HEK293T (cell line): ENCODE measurements at regions not wholly inside any gene's neighbourhood (a gene's known extent, or its start where the extent isn't known, plus 50 kb on each side); places are given as distances from the start of the nearest gene placed in this dataset.

Experiments
- ARNT ChIP-seq: fragments of 450-650 bp; IDR thresholded peaks from 2 replicates; pipeline ENCODE4 v1.6.1; 2017; ENCODE audit warnings: mild to moderate bottlenecking
- BHLHE40 ChIP-seq: fragments of 450-650 bp; IDR thresholded peaks from 2 replicates; pipeline ENCODE4 v1.6.1; 2016; ENCODE audit warnings: mild to moderate bottlenecking, moderate library complexity, borderline replicate concordance
- ELF4 ChIP-seq: fragments of 450-650 bp; IDR thresholded peaks from 2 replicates; pipeline ENCODE4 v1.6.1; 2017; ENCODE audit warnings: antibody characterized with exemption
- FOXA1 ChIP-seq: fragments of 450-650 bp; IDR thresholded peaks from 2 replicates; pipeline ENCODE4 v1.6.1; 2016; ENCODE audit warnings: mild to moderate bottlenecking
- FOXK2 ChIP-seq: fragments of 450-650 bp; IDR thresholded peaks from 2 replicates; pipeline ENCODE4 v1.6.1; 2016; ENCODE audit warnings: mild to moderate bottlenecking
- HDGF ChIP-seq: fragments of 450-650 bp; IDR thresholded peaks from 2 replicates; pipeline ENCODE4 v1.6.1; 2017; ENCODE audit warnings: antibody characterized with exemption, borderline replicate concordance
- LEF1 ChIP-seq: fragments of 450-650 bp; IDR thresholded peaks from 2 replicates; pipeline ENCODE4 v1.6.1; 2017; ENCODE audit warnings: mild to moderate bottlenecking, borderline replicate concordance
- NFRKB ChIP-seq: fragments of 450-650 bp; IDR thresholded peaks from 2 replicates; pipeline ENCODE4 v1.6.1; 2016; ENCODE audit warnings: mild to moderate bottlenecking, moderate library complexity
- SP1 ChIP-seq: fragments of 450-650 bp; IDR thresholded peaks from 2 replicates; pipeline ENCODE4 v1.6.1; 2017
- SUZ12 ChIP-seq: fragments of 450-650 bp; IDR thresholded peaks from 2 replicates; pipeline ENCODE4 v1.6.1; 2016; ENCODE audit warnings: mild to moderate bottlenecking
- ZNF384 ChIP-seq: fragments of 450-650 bp; IDR thresholded peaks from 2 replicates; pipeline ENCODE4 v1.6.1; 2016
- TF ChIP-seq, protein P1 (sequence below): fragments of 450-650 bp; IDR thresholded peaks from 2 replicates; pipeline ENCODE4 v1.6.1; 2016

DNA sequence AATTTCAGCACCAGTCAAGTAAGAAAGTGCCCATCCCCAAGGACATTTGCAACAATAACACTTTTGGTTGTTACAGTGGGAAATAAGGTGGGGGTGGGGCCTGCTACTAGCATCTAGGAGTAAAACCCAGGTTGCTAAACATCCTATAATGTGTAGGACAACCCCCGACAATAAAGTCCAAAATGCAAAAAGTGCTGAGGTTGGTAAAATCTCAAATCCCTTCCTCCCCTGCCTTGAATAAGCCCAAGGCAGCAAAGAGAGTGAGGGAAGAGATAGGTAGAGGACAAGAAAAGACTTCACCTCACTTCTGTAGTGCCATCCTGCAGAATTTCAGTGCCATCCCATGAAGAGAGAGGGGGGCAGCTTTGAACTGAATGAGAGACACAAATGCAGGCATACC lies 117.5 kb upstream of the NIPBL start:
- no peak for TF ChIP-seq FOXA1
- TF ChIP-seq NFRKB: no peak
- TF ChIP-seq SUZ12: no peak
- TF ChIP-seq SP1: no peak
- no peak for TF ChIP-seq HDGF
- no peak for TF ChIP-seq BHLHE40
- TF ChIP-seq ELF4: no peak
- TF ChIP-seq FOXK2: no peak
- TF ChIP-seq ZNF384: no peak
- no peak for TF ChIP-seq LEF1
- TF ChIP-seq, protein P1, sequence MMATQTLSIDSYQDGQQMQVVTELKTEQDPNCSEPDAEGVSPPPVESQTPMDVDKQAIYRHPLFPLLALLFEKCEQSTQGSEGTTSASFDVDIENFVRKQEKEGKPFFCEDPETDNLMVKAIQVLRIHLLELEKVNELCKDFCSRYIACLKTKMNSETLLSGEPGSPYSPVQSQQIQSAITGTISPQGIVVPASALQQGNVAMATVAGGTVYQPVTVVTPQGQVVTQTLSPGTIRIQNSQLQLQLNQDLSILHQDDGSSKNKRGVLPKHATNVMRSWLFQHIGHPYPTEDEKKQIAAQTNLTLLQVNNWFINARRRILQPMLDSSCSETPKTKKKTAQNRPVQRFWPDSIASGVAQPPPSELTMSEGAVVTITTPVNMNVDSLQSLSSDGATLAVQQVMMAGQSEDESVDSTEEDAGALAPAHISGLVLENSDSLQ: no peak
- TF ChIP-seq ARNT: no peak
